ENCODE measurements at regions not wholly inside any gene's neighbourhood (a gene's known extent, or its start where the extent isn't known, plus 50 kb on each side); places are given as distances from the start of the nearest gene placed in this dataset.

- CTCF ChIA-PET = no interaction called here
Observed at GRCh38 chr14:58822856-58823255, 185.1 kb downstream of the DACT1 start.

More at GRCh38 chr14:58822856-58823255, 185.1 kb downstream of the DACT1 start:
- Histone ChIP-seq H2AFZ (ENCODE audit: low read depth) (no peak overlapping the region), H3K79me2 (ENCODE audit: insufficient read depth) (no peaks in the 10 kb centered on the region), H3K9me2 (no peaks in the 10 kb centered on the region), H3K9me3 (peaks cover 6% of the 10 kb centered on the region; the same call in 1 of the 2 replicates), H3K27ac (ENCODE audit: low read depth in 2 of 2, low read length in 1 of 2) (no peak overlapping the region), H4K20me1 (ENCODE audit: insufficient read depth) (no peaks in the 10 kb centered on the region), H3K9ac (no peak overlapping the region), H3K36me3 (replicated peaks in 1 of 2; ENCODE audit: control insufficient read depth in 1 of 2, insufficient read depth in 2 of 2, low read length in 1 of 2) (no peaks in the 10 kb centered on the region), H3F3A (replicated peaks; ENCODE audit: insufficient read depth) (peaks cover 3% of the 10 kb centered on the region), H3K4me2 (no peak overlapping the region), H3K4me1 (ENCODE audit: control insufficient read depth in 1 of 2, insufficient read depth in 2 of 2, low read depth in 1 of 2, low read length in 1 of 2) (no peaks in the 10 kb centered on the region), H3K4me3 (ENCODE audit: low read depth in 2 of 2, low read length in 1 of 2) (no peak overlapping the region), H3K27me3 (ENCODE audit: insufficient read depth) (no peaks in the 10 kb centered on the region)
- POLR2A ChIA-PET = no interaction called here
- DNase-seq = no peak
- 92% methylated on average over 2 of the region's 2 CpGs for WGBS (ENCODE audit: low lambda C conversion rate)
- no peak for TF ChIP-seq FOSL2 (IDR thresholded peaks at IDR 0.05; ENCODE audit: borderline replicate concordance, low read depth)
- TF ChIP-seq POLR2AphosphoS5 (IDR thresholded peaks at IDR 0.05; ENCODE audit: low read depth, low read length) = no peak
- TF ChIP-seq RXRA (IDR thresholded peaks at IDR 0.05; ENCODE audit: borderline replicate concordance, low read depth) = no peak
- TF ChIP-seq NRF1 (IDR thresholded peaks at IDR 0.05; ENCODE audit: low read depth, low read length) = no peak
- TF ChIP-seq IRF3 (IDR thresholded peaks at IDR 0.05; ENCODE audit: low read depth, low read length) = no peak
- no peak for TF ChIP-seq RCOR1 (IDR thresholded peaks at IDR 0.05; ENCODE audit: low read length)
- no peak for TF ChIP-seq TEAD4 (IDR thresholded peaks at IDR 0.05; ENCODE audit: borderline replicate concordance, insufficient read depth)
- TF ChIP-seq CHD2 (IDR thresholded peaks at IDR 0.05; ENCODE audit: low read length, partially characterized antibody) = no peak
- no peak for TF ChIP-seq USF2 (IDR thresholded peaks at IDR 0.05; ENCODE audit: borderline replicate concordance, low read depth, low read length)
- TF ChIP-seq GABPA (IDR thresholded peaks at IDR 0.05; ENCODE audit: low read depth) = no peak
- TF ChIP-seq REST (IDR thresholded peaks at IDR 0.05; ENCODE audit: low read depth, low read length) = no peak
- no peak for TF ChIP-seq MAX (IDR thresholded peaks at IDR 0.05; ENCODE audit: low read depth)
- TF ChIP-seq RAD21 (IDR thresholded peaks at IDR 0.05; ENCODE audit: low read length) = no peak
- TF ChIP-seq ELF1 (IDR thresholded peaks at IDR 0.05) = no peak
- no peak for TF ChIP-seq YY1 (IDR thresholded peaks at IDR 0.05; ENCODE audit: low read depth)
- no peak for TF ChIP-seq TCF12 (IDR thresholded peaks at IDR 0.05)
- TF ChIP-seq SIN3A (IDR thresholded peaks at IDR 0.05; ENCODE audit: borderline replicate concordance, low read depth, low read length) = no peak
